SK-N-SH treated with all-trans-retinoic acid at 6 μM for 48 hours (cell line): ENCODE measurements at regions not wholly inside any gene's neighbourhood (a gene's known extent, or its start where the extent isn't known, plus 50 kb on each side); places are given as distances from the start of the nearest gene placed in this dataset.

Experiments used
- TCF4 ChIP-seq: fragments of 250-450 bp; sonication (Bioruptor Pico); IDR thresholded peaks from 2 replicates; pipeline ENCODE4 v1.8.0; 2021; ENCODE audit warnings: mild to moderate bottlenecking, moderate library complexity, borderline replicate concordance
- ZNF8 ChIP-seq: fragments of 450-650 bp; formaldehyde crosslinking; IDR thresholded peaks from 2 replicates; pipeline ENCODE4 v1.5.0; 2020; ENCODE audit warnings: mild to moderate bottlenecking, moderate library complexity
- TF ChIP-seq, protein P1 (sequence below): fragments of 250-450 bp; sonication (Bioruptor Pico); IDR thresholded peaks from 2 replicates; pipeline ENCODE4 v1.8.0; 2020; ENCODE audit warnings: mild to moderate bottlenecking, moderate library complexity, borderline replicate concordance
- TF ChIP-seq, protein P2 (sequence below): fragments of 250-450 bp; sonication (Bioruptor Pico); IDR thresholded peaks from 2 replicates; pipeline ENCODE4 v1.8.0; 2021; ENCODE audit warnings: low read depth, mild to moderate bottlenecking, moderate library complexity, borderline replicate concordance

DNA sequence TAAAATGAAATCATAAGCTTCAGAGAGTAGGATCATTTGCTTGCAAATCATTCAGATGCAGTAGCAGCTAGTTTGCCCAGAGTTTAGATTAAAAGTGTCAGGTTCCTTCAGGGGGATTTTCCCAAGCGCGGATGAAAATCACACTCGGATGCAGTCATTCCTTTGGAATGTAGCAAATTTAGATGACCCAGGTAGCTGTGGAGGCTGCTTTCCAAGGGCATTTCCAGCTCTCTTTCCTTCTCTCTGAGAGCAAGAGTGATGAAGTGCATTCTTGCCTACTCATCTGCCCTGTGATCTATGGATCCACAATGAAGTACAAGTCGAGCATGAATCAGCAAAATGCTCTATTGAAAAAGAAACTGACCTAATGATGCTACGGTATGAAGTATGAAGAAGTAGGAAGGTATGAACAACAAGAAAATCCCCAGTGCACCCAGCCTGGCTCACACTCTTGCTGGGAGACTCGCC, 200.2 kb downstream of the PLK2 start:
- TF ChIP-seq TCF4 (CRISPR knock-in tag) (no peak), ZNF8 (CRISPR knock-in tag) (no peak)
- TF ChIP-seq, protein P1, sequence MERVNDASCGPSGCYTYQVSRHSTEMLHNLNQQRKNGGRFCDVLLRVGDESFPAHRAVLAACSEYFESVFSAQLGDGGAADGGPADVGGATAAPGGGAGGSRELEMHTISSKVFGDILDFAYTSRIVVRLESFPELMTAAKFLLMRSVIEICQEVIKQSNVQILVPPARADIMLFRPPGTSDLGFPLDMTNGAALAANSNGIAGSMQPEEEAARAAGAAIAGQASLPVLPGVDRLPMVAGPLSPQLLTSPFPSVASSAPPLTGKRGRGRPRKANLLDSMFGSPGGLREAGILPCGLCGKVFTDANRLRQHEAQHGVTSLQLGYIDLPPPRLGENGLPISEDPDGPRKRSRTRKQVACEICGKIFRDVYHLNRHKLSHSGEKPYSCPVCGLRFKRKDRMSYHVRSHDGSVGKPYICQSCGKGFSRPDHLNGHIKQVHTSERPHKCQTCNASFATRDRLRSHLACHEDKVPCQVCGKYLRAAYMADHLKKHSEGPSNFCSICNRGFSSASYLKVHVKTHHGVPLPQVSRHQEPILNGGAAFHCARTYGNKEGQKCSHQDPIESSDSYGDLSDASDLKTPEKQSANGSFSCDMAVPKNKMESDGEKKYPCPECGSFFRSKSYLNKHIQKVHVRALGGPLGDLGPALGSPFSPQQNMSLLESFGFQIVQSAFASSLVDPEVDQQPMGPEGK = no peak
- TF ChIP-seq, protein P2, sequence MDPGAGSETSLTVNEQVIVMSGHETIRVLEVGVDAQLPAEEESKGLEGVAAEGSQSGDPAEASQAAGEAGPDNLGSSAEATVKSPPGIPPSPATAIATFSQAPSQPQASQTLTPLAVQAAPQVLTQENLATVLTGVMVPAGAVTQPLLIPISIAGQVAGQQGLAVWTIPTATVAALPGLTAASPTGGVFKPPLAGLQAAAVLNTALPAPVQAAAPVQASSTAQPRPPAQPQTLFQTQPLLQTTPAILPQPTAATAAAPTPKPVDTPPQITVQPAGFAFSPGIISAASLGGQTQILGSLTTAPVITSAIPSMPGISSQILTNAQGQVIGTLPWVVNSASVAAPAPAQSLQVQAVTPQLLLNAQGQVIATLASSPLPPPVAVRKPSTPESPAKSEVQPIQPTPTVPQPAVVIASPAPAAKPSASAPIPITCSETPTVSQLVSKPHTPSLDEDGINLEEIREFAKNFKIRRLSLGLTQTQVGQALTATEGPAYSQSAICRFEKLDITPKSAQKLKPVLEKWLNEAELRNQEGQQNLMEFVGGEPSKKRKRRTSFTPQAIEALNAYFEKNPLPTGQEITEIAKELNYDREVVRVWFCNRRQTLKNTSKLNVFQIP = no peak
